ENCODE measurements at regions not wholly inside any gene's neighbourhood (a gene's known extent, or its start where the extent isn't known, plus 50 kb on each side); places are given as distances from the start of the nearest gene placed in this dataset.

- TF ChIP-seq CTCF (IDR thresholded peaks at IDR 0.05; ENCODE audit: extremely low read depth in 1 of 2, insufficient read depth in 1 of 2, low read depth in 1 of 2, low read length in 2 of 2) (no peak), EZH2 (IDR thresholded peaks at IDR 0.05; ENCODE audit: borderline replicate concordance, low read depth, low read length, severe bottlenecking) (no peak), POLR2A (IDR thresholded peaks at IDR 0.05; ENCODE audit: low read depth, low read length) (no peak), MYC (IDR thresholded peaks at IDR 0.05; ENCODE audit: low read depth, low read length) (no peak), POLR2AphosphoS5 (IDR thresholded peaks at IDR 0.05; ENCODE audit: insufficient read depth, low read depth, low read length) (no peak), MAX (IDR thresholded peaks at IDR 0.05; ENCODE audit: insufficient read depth, insufficient read length) (no peak), JUN (IDR thresholded peaks at IDR 0.05; ENCODE audit: borderline replicate concordance, insufficient read depth, insufficient read length, low read depth) (no peak), FOS (IDR thresholded peaks at IDR 0.05; ENCODE audit: borderline replicate concordance, insufficient read depth, low read length) (no peak), GATA2 (IDR thresholded peaks at IDR 0.05; ENCODE audit: insufficient read depth, insufficient read length, low read depth, low read length) (no peak)
Measured at GRCh38 chr11:30149998-30150397, 80.8 kb upstream of the FSHB start.
